C4-2B (cell line): ENCODE measurements at regions not wholly inside any gene's neighbourhood (a gene's known extent, or its start where the extent isn't known, plus 50 kb on each side); places are given as distances from the start of the nearest gene placed in this dataset.

ENCODE experiments used
- H3K27ac ChIP-seq: fragments of 450-650 bp; 2 replicates; pipeline ENCODE4 v1.5.1; 2017
- CTCF ChIP-seq: fragments of 450-650 bp; conservative IDR thresholded peaks from 2 replicates; pipeline ENCODE4 v1.5.1; 2017; ENCODE audit warnings: mild to moderate bottlenecking
- ZFX ChIP-seq: fragments of 450-650 bp; IDR thresholded peaks from 2 replicates; pipeline ENCODE4 v1.6.1; 2017

DNA sequence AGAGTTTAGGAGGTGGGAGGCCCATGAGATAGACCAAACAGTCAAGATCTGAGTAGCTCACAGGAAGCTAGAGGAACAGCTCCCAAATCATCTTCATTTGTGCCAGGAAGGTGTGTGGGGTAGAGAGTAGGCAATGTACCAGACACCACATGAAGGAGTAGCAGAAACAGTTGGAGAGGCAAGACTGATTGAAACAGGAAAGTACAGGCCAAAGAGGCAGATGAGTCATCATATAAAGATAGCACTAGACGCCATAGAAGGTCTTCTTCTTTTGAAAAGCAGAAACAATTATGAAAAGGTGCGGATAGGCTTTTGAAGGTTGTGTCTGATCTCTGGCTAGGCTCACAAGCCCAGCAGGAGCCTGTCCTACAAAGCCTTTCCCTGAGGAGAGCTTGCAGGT is 62.7 kb upstream of the PALM2AKAP2 start:
- TF ChIP-seq CTCF = no peak
- TF ChIP-seq ZFX = no peak
- no peak overlapping the region for H3K27ac ChIP-seq

GRCh38 chr9:109718861-109719260 is 61.1 kb upstream of the PALM2AKAP2 start:
- no peak for TF ChIP-seq CTCF
- no peak for TF ChIP-seq ZFX
- no peak overlapping the region for H3K27ac ChIP-seq

- no peak overlapping the region for H3K27ac ChIP-seq
- TF ChIP-seq ZFX (no peak), CTCF (no peak)
Observed at GRCh38 chr9:109721001-109721400, 59.0 kb upstream of the PALM2AKAP2 start.

GRCh38 chr9:109722007-109722406 is 58.0 kb upstream of the PALM2AKAP2 start:
- no peak for TF ChIP-seq ZFX
- TF ChIP-seq CTCF = no peak
- H3K27ac ChIP-seq = no peak overlapping the region

DNA sequence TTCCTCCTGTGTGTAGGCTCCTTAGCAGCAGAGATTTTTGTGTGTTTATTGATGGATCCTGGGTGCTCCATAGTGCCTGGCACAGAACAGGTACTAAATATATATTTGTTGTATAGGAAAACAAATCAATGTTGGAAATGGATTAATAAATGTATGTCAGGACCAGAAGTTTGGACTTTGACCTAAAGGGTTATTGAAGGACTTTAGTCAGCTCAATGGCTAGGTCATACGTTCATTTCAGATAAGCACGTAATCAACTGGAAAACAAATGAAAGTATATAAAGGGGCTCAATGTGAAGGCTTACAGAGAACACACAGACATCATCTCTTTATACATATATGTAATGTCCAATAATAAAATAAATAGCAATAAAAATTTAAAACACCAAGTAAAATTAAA is 56.2 kb upstream of the PALM2AKAP2 start:
- TF ChIP-seq ZFX (no peak), CTCF (no peak)
- no peak overlapping the region for H3K27ac ChIP-seq

DNA sequence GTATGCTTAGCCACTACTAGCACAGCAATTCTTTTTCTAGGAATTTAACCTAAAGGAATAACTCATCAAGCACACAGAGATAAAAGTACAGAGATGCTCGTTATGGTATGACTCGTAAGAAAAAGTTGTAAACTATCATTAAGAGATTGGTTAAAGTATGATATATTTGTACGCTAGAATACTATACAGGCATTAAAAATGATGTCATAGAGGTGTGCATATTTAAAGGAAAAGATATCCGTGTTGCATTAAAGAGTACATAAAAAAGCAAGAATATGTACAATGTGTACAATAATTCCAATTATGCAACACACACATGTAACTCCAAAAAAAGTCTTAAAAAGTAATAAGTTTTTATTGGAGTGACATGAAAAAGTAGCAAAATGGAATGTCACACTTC is 54.5 kb upstream of the PALM2AKAP2 start:
- H3K27ac ChIP-seq = no peak overlapping the region
- TF ChIP-seq ZFX = no peak
- TF ChIP-seq CTCF = no peak

DNA sequence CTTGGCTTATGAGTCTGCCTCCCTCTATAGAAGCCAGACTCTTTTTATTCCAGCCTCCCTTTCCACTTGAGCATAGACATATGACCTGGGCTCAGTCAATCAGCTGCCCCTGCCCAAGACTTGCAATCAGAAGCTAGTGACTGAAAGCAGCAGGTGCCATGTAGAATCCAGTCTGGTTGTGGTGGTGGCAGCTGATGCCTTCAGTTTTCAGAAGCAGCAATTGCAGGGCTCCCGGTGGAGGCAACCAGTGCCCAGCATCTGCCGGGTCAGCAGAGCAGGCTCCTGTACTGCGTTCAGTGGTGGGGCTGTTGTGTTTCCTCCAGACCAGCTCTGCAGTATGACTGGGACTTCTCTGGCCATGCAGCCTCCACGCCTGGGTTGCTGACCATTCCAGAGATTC is 53.9 kb upstream of the PALM2AKAP2 start:
- H3K27ac ChIP-seq = no peak overlapping the region
- no peak for TF ChIP-seq CTCF
- TF ChIP-seq ZFX = no peak
